Trophoblast cell (in vitro differentiated cells and primary cell): ENCODE measurements at regions not wholly inside any gene's neighbourhood (a gene's known extent, or its start where the extent isn't known, plus 50 kb on each side); places are given as distances from the start of the nearest gene placed in this dataset.

Experiments used
- DNase-seq, 2 donors: peaks; one replicate each; pipeline ENCODE4 v3.0.0-alpha.2; 2016
- H2AFZ ChIP-seq: 2 replicates; pipeline ENCODE4 v1.6.1; 2013; ENCODE audit warnings: low read length, moderate library complexity, mild to moderate bottlenecking; ENCODE audit not compliant: insufficient read depth, poor library complexity
- H2AK5ac ChIP-seq: 2 replicates; pipeline ENCODE4 v1.6.1; 2013; ENCODE audit warnings: mild to moderate bottlenecking, low read length
- H2BK120ac ChIP-seq: 2 replicates; pipeline ENCODE4 v1.6.1; 2013; ENCODE audit warnings: low read length, mild to moderate bottlenecking, moderate library complexity; ENCODE audit not compliant: insufficient read depth, poor library complexity
- H2BK12ac ChIP-seq: 2 replicates; pipeline ENCODE4 v1.6.1; 2013; ENCODE audit warnings: mild to moderate bottlenecking, low read length, moderate library complexity
- H2BK5ac ChIP-seq: 2 replicates; pipeline ENCODE4 v1.6.1; 2013; ENCODE audit warnings: low read length, low read depth, moderate library complexity, mild to moderate bottlenecking; ENCODE audit not compliant: poor library complexity
- H3K14ac ChIP-seq: 2 replicates; pipeline ENCODE4 v1.6.1; 2013; ENCODE audit warnings: mild to moderate bottlenecking, low read length
- H3K18ac ChIP-seq: 2 replicates; pipeline ENCODE4 v1.6.1; 2013; ENCODE audit warnings: mild to moderate bottlenecking, low read length
- H3K23ac ChIP-seq: 2 replicates; pipeline ENCODE4 v1.6.1; 2013; ENCODE audit warnings: low read length
- H3K27ac ChIP-seq: 2 replicates; pipeline ENCODE4 v1.5.1; 2013; ENCODE audit warnings: low read depth, mild to moderate bottlenecking, inconsistent platforms, low read length, moderate library complexity
- H3K27me3 ChIP-seq: 2 replicates; pipeline ENCODE4 v1.6.1; 2013; ENCODE audit warnings: inconsistent platforms, mild to moderate bottlenecking, low read length, moderate library complexity; ENCODE audit not compliant: insufficient read depth
- H3K36me3 ChIP-seq, 2 experiments: 1 replicate in 1 of 2; 2 replicates in 1 of 2; pipeline ENCODE4 v1.6.1; 2013; ENCODE audit warnings: low read length in 2 of 2, mild to moderate bottlenecking in 2 of 2, moderate library complexity in 1 of 2; ENCODE audit not compliant: insufficient read depth in 2 of 2, control insufficient read depth in 1 of 2
- H3K4ac ChIP-seq: 2 replicates; pipeline ENCODE4 v1.6.1; 2013; ENCODE audit warnings: low read depth, mild to moderate bottlenecking, low read length, moderate library complexity
- H3K4me1 ChIP-seq, 2 experiments: 1 replicate in 1 of 2; 2 replicates in 1 of 2; pipeline ENCODE4 v1.6.1; 2013; ENCODE audit warnings: low read length in 2 of 2, mild to moderate bottlenecking in 2 of 2, moderate library complexity in 1 of 2; ENCODE audit not compliant: insufficient read depth in 2 of 2, control insufficient read depth in 1 of 2
- H3K4me2 ChIP-seq: 2 replicates; pipeline ENCODE4 v1.6.1; 2013; ENCODE audit warnings: inconsistent platforms, mild to moderate bottlenecking, low read length, moderate library complexity
- H3K4me3 ChIP-seq: 2 replicates; pipeline ENCODE4 v1.5.1; 2013; ENCODE audit warnings: mild to moderate bottlenecking, low read depth, low read length, inconsistent platforms
- H3K79me1 ChIP-seq: one replicate; pipeline ENCODE4 v1.6.1; 2013; ENCODE audit warnings: low read length
- H3K79me2 ChIP-seq: 2 replicates; pipeline ENCODE4 v1.6.1; 2013; ENCODE audit warnings: low read length, mild to moderate bottlenecking; ENCODE audit not compliant: control insufficient read depth, insufficient read depth, poor library complexity
- H3K9ac ChIP-seq: 2 replicates; pipeline ENCODE4 v1.6.1; 2013; ENCODE audit warnings: mild to moderate bottlenecking, low read length
- H3K9me3 ChIP-seq: 2 replicates; pipeline ENCODE4 v1.6.1; 2013; ENCODE audit warnings: low read depth, mild to moderate bottlenecking, control low read depth, inconsistent platforms, low read length; ENCODE audit not compliant: insufficient read depth
- H4K12ac ChIP-seq: 2 replicates; pipeline ENCODE4 v1.6.1; 2013; ENCODE audit warnings: low read depth, mild to moderate bottlenecking, low read length, moderate library complexity
- H4K8ac ChIP-seq: 2 replicates; pipeline ENCODE4 v1.6.1; 2013; ENCODE audit warnings: low read depth, mild to moderate bottlenecking, low read length, moderate library complexity
- H4K91ac ChIP-seq: one replicate; pipeline ENCODE4 v1.6.1; 2013; ENCODE audit warnings: low read depth, mild to moderate bottlenecking, low read length, moderate library complexity
- WGBS: extraction: QIAGEN DNeasy Blood & Tissue Kit; methylation state at CpG from one replicate; pipeline ENCODE4 v1.1.7; 2013; ENCODE audit warnings: missing lambda C conversion rate; ENCODE audit not compliant: insufficient read length, insufficient coverage; ENCODE audit errors: extremely low coverage; 5-methylcytosine and 5-hydroxymethylcytosine counted together

- no peak overlapping the region for H3K18ac ChIP-seq
- H2AK5ac ChIP-seq: no peak overlapping the region
- no peaks in the 10 kb centered on the region for H3K79me2 ChIP-seq
- H3K9ac ChIP-seq: no peak overlapping the region
- no peak overlapping the region for H2AFZ ChIP-seq
- no peaks in the 10 kb centered on the region for H3K4me1 ChIP-seq
- H3K27me3 ChIP-seq: no peaks in the 10 kb centered on the region
- H4K12ac ChIP-seq: no peak overlapping the region
- H4K91ac ChIP-seq: no peak overlapping the region
- no peaks in the 10 kb centered on the region for H3K9me3 ChIP-seq
- H2BK5ac ChIP-seq: no peak overlapping the region
- H3K27ac ChIP-seq: no peak overlapping the region
- H3K36me3 ChIP-seq: no peaks in the 10 kb centered on the region
- H3K4me2 ChIP-seq: no peak overlapping the region
- no CpG with 5 or more reads among the region's 19 CpGs for WGBS
- H3K14ac ChIP-seq: no peak overlapping the region
- no peak overlapping the region for H2BK12ac ChIP-seq
- DNase-seq: no peak
- no peak overlapping the region for H3K23ac ChIP-seq
- no peak overlapping the region for H3K4me3 ChIP-seq
- no peaks in the 10 kb centered on the region for H3K79me1 ChIP-seq
- no peak overlapping the region for H4K8ac ChIP-seq
- no peak overlapping the region for H3K4ac ChIP-seq
- H2BK120ac ChIP-seq: no peak overlapping the region
Observed at GRCh38 chr22:48277868-48278581, 1515.6 kb downstream of the TBC1D22A start.

- Histone ChIP-seq H3K9ac (no peak overlapping the region), H2AK5ac (no peak overlapping the region), H3K4ac (no peak overlapping the region), H4K12ac (no peak overlapping the region), H2AFZ (no peak overlapping the region), H3K23ac (no peak overlapping the region), H3K36me3 (no peaks in the 10 kb centered on the region), H4K8ac (no peak overlapping the region), H3K4me2 (no peak overlapping the region), H4K91ac (no peak overlapping the region), H2BK5ac (no peak overlapping the region), H3K27me3 (no peaks in the 10 kb centered on the region), H3K18ac (no peak overlapping the region), H3K14ac (no peak overlapping the region), H3K4me1 (no peaks in the 10 kb centered on the region), H3K79me1 (no peaks in the 10 kb centered on the region), H3K4me3 (no peak overlapping the region), H2BK120ac (no peak overlapping the region), H3K79me2 (no peaks in the 10 kb centered on the region), H3K9me3 (no peaks in the 10 kb centered on the region), H3K27ac (no peak overlapping the region), H2BK12ac (no peak overlapping the region)
- DNase-seq: no peak
- WGBS: no CpG with 5 or more reads among the region's 20 CpGs
Observed at GRCh38 chr22:48276994-48277867, 1514.8 kb downstream of the TBC1D22A start.

GRCh38 chr22:48275412-48275811 lies 1513.0 kb downstream of the TBC1D22A start:
- no peak overlapping the region for H2BK120ac ChIP-seq
- H3K14ac ChIP-seq: no peak overlapping the region
- H3K27ac ChIP-seq: no peak overlapping the region
- no peak overlapping the region for H3K9ac ChIP-seq
- no peaks in the 10 kb centered on the region for H3K36me3 ChIP-seq
- no peak overlapping the region for H3K23ac ChIP-seq
- no CpG with 5 or more reads among the region's 10 CpGs for WGBS
- H2BK12ac ChIP-seq: no peak overlapping the region
- H3K79me2 ChIP-seq: no peaks in the 10 kb centered on the region
- H3K4me3 ChIP-seq: no peak overlapping the region
- no peaks in the 10 kb centered on the region for H3K27me3 ChIP-seq
- no peaks in the 10 kb centered on the region for H3K4me1 ChIP-seq
- no peak overlapping the region for H2AK5ac ChIP-seq
- no peak overlapping the region for H3K4me2 ChIP-seq
- H4K91ac ChIP-seq: no peak overlapping the region
- H4K12ac ChIP-seq: no peak overlapping the region
- no peak overlapping the region for H4K8ac ChIP-seq
- H3K9me3 ChIP-seq: no peaks in the 10 kb centered on the region
- H2AFZ ChIP-seq: no peak overlapping the region
- no peak for DNase-seq
- H3K18ac ChIP-seq: no peak overlapping the region
- H3K79me1 ChIP-seq: no peaks in the 10 kb centered on the region
- no peak overlapping the region for H2BK5ac ChIP-seq
- no peak overlapping the region for H3K4ac ChIP-seq

GRCh38 chr22:48270731-48271130 lies 1508.3 kb downstream of the TBC1D22A start:
- H3K4me1 ChIP-seq: no peaks in the 10 kb centered on the region
- DNase-seq: no peak
- no peak overlapping the region for H3K23ac ChIP-seq
- no peaks in the 10 kb centered on the region for H3K79me2 ChIP-seq
- WGBS: no CpG with 5 or more reads among the region's 6 CpGs
- no peaks in the 10 kb centered on the region for H3K27me3 ChIP-seq
- no peak overlapping the region for H2AK5ac ChIP-seq
- H4K91ac ChIP-seq: no peak overlapping the region
- H2BK5ac ChIP-seq: no peak overlapping the region
- no peak overlapping the region for H4K8ac ChIP-seq
- H3K4ac ChIP-seq: no peak overlapping the region
- H3K79me1 ChIP-seq: no peaks in the 10 kb centered on the region
- H3K36me3 ChIP-seq: no peaks in the 10 kb centered on the region
- H3K9me3 ChIP-seq: peaks cover 1% of the 10 kb centered on the region
- no peak overlapping the region for H3K14ac ChIP-seq
- H3K18ac ChIP-seq: no peak overlapping the region
- no peak overlapping the region for H2AFZ ChIP-seq
- no peak overlapping the region for H2BK120ac ChIP-seq
- no peak overlapping the region for H4K12ac ChIP-seq
- H3K27ac ChIP-seq: no peak overlapping the region
- no peak overlapping the region for H3K9ac ChIP-seq
- H2BK12ac ChIP-seq: no peak overlapping the region
- no peak overlapping the region for H3K4me3 ChIP-seq
- no peak overlapping the region for H3K4me2 ChIP-seq
